ENCODE measurements at regions not wholly inside any gene's neighbourhood (a gene's known extent, or its start where the extent isn't known, plus 50 kb on each side); places are given as distances from the start of the nearest gene placed in this dataset.

GRCh38 chr12:34343345-34343744 lies 321.0 kb downstream of the ALG10 start:
- Histone ChIP-seq H3T11ph (ENCODE audit: low read length) (no peak overlapping the region), H3K27ac (ENCODE audit: insufficient read length, low read depth, low read length) (no peak overlapping the region), H3K4me1 (ENCODE audit: insufficient read depth, low read length) (no peaks in the 10 kb centered on the region), H3K9me3 (ENCODE audit: control insufficient read depth, low read depth, low read length) (peaks cover 25% of the 10 kb centered on the region), H3K56ac (ENCODE audit: insufficient read length, low read depth, low read length) (no peak overlapping the region), H3K79me1 (ENCODE audit: insufficient read depth, low read depth, low read length, poor library complexity, severe bottlenecking) (no peaks in the 10 kb centered on the region), H3K79me2 (ENCODE audit: insufficient read depth, low read length) (no peaks in the 10 kb centered on the region), H3K18ac (ENCODE audit: insufficient read length, low read depth, low read length) (no peak overlapping the region), H2BK120ac (ENCODE audit: low read depth, low read length, poor library complexity, severe bottlenecking) (no peak overlapping the region), H3K4me2 (ENCODE audit: insufficient read depth, insufficient read length, low read length) (no peak overlapping the region), H3K23me2 (ENCODE audit: insufficient read length, low read depth, low read length, poor library complexity, severe bottlenecking) (no peaks in the 10 kb centered on the region), H2BK20ac (ENCODE audit: low read depth, low read length, poor library complexity, severe bottlenecking) (no peak overlapping the region), H4K5ac (ENCODE audit: insufficient read length, low read depth, low read length) (no peak overlapping the region), H2BK12ac (ENCODE audit: insufficient read length, low read depth, low read length) (no peak overlapping the region), H2BK15ac (ENCODE audit: low read depth, low read length) (no peak overlapping the region), H4K91ac (ENCODE audit: insufficient read length, low read depth, low read length) (no peak overlapping the region), H3K23ac (ENCODE audit: insufficient read length, low read depth, low read length) (no peak overlapping the region), H3K14ac (ENCODE audit: insufficient read depth, low read length) (no peak overlapping the region), H3K4ac (ENCODE audit: low read depth, low read length) (no peak overlapping the region), H3K27me3 (ENCODE audit: insufficient read depth, low read length) (no peaks in the 10 kb centered on the region), H4K20me1 (ENCODE audit: control insufficient read depth, insufficient read depth, insufficient read length) (no peaks in the 10 kb centered on the region), H3K9ac (ENCODE audit: extremely low read depth, insufficient read length, low read length) (no peak overlapping the region), H4K8ac (replicated peaks; ENCODE audit: insufficient read length, low read depth, low read length) (no peak overlapping the region), H2AK5ac (ENCODE audit: insufficient read length, low read length) (no peak overlapping the region), H2BK5ac (ENCODE audit: insufficient read length, low read length) (no peak overlapping the region), H2AFZ (ENCODE audit: low read length) (no peak overlapping the region)
- WGBS (ENCODE audit: extremely low coverage, insufficient read length, low lambda C conversion rate), result no CpG with 5 or more reads among the region's 22 CpGs
- Mint-ChIP-seq H3K27me3 (ENCODE audit: low read depth) (peaks cover 6% of the 10 kb centered on the region), H3K27ac (no peak overlapping the region), H3K4me3 (no peak overlapping the region), H3K36me3 (ENCODE audit: insufficient read depth in 1 of 3, low read depth in 3 of 3) (peaks cover 4 to 9% (median 9%) of the 10 kb centered on the region in 3 experiments; a peak in 5 of 7 replicates), H3K4me1 (no peaks in the 10 kb centered on the region), H3K9me3 (peaks cover 60 to 84% of the 10 kb centered on the region in 2 experiments)
- no peak for TF ChIP-seq CTCF (conservative IDR thresholded peaks at IDR 0.05)
- no peak for DNase-seq

Data from H9 (cell line).